Activated T-cell treated with anti-CD3 and anti-CD28 coated beads, Interleukin-2, amount 50 U/mL, for 24 hours (primary cell): ENCODE measurements at regions not wholly inside any gene's neighbourhood (a gene's known extent, or its start where the extent isn't known, plus 50 kb on each side); places are given as distances from the start of the nearest gene placed in this dataset.

Source experiments
- DNase-seq: peaks from one replicate; pipeline ENCODE4 v3.0.0-alpha.2; 2020
- H3K27ac Mint-ChIP-seq: 2 replicates; pipeline ENCODE4 v1.8.0; 2020; ENCODE audit warnings: mild to moderate bottlenecking, mixed read lengths
- H3K27me3 Mint-ChIP-seq: 2 replicates; pipeline ENCODE4 v1.8.0; 2020; ENCODE audit warnings: mixed read lengths
- H3K36me3 Mint-ChIP-seq: 2 replicates; pipeline ENCODE4 v1.8.0; 2020; ENCODE audit warnings: low read depth, mixed read lengths
- H3K4me1 Mint-ChIP-seq: 2 replicates; pipeline ENCODE4 v1.8.0; 2020; ENCODE audit warnings: low read depth, mixed read lengths
- H3K4me3 Mint-ChIP-seq: 2 replicates; pipeline ENCODE4 v1.8.0; 2020; ENCODE audit warnings: mild to moderate bottlenecking, moderate library complexity, mixed read lengths
- H3K9me3 Mint-ChIP-seq: 2 replicates; pipeline ENCODE4 v1.8.0; 2020; ENCODE audit warnings: mixed read lengths

- Mint-ChIP-seq H3K4me1 (no peaks in the 10 kb centered on the region), H3K9me3 (peaks cover 9% of the 10 kb centered on the region), H3K27ac (no peak overlapping the region), H3K27me3 (no peaks in the 10 kb centered on the region), H3K36me3 (no peaks in the 10 kb centered on the region), H3K4me3 (no peak overlapping the region)
- DNase-seq = no peak
These were observed 1095.2 kb downstream of the GRIK2 start for GRCh38 chr6:102488729-102489128.

GRCh38 chr6:102485480-102485879, 1092.0 kb downstream of the GRIK2 start:
- Mint-ChIP-seq H3K27me3 (no peaks in the 10 kb centered on the region), H3K9me3 (peaks cover 8% of the 10 kb centered on the region), H3K4me3 (no peak overlapping the region)

GRCh38 chr6:102474041-102474807, 1080.7 kb downstream of the GRIK2 start:
- Mint-ChIP-seq H3K27me3 (no peaks in the 10 kb centered on the region), H3K36me3 (no peaks in the 10 kb centered on the region), H3K27ac (no peak overlapping the region), H3K4me3 (no peak overlapping the region), H3K9me3 (peaks cover 3% of the 10 kb centered on the region), H3K4me1 (no peaks in the 10 kb centered on the region)
- no peak for DNase-seq

More at GRCh38 chr6:102485480-102485879, 1092.0 kb downstream of the GRIK2 start:
- Mint-ChIP-seq H3K27ac (no peak overlapping the region), H3K4me1 (no peaks in the 10 kb centered on the region), H3K36me3 (no peaks in the 10 kb centered on the region)
- DNase-seq = no peak

GRCh38 chr6:102458990-102459389, 1065.5 kb downstream of the GRIK2 start:
- Mint-ChIP-seq H3K4me1 (no peaks in the 10 kb centered on the region), H3K4me3 (no peak overlapping the region), H3K27ac (no peak overlapping the region), H3K9me3 (peaks cover 4% of the 10 kb centered on the region), H3K36me3 (no peaks in the 10 kb centered on the region), H3K27me3 (no peaks in the 10 kb centered on the region)
- no peak for DNase-seq

- DNase-seq = no peak
- Mint-ChIP-seq H3K27ac (no peak overlapping the region), H3K9me3 (peaks cover 2% of the 10 kb centered on the region), H3K36me3 (no peaks in the 10 kb centered on the region), H3K27me3 (no peaks in the 10 kb centered on the region), H3K4me1 (no peaks in the 10 kb centered on the region), H3K4me3 (no peak overlapping the region)
These were observed 1044.7 kb downstream of the GRIK2 start for GRCh38 chr6:102438171-102438570.

DNA sequence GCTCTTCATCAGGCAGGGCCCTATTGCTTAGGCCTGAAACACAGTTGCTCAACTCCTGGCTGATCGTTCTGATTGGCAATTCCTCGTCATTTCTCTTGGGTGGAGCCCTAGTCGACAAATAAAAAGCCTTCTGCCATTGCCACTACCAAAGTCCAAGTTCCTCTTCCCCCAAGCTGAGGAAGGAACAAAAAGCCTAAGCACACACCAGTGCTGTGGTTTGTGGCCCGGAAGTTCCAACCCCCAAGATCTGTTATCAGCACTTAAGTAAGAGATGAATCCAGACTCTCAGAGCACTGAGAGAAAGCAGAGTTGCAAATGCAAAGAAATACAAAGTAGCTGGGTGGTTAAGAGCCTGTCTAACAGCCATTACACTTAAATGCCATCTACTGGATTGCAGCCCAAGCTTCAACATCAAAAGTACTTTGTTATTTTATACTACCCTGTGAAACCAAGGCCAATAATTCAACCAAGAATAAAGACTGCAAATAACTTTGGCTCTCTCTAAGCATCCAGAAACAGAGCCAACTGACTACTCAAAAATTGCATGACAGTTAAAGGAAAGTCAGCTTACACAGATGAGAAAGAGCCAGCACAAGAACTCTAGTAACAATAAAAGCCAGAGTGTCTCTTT, 1024.0 kb downstream of the GRIK2 start:
- Mint-ChIP-seq H3K36me3 (no peaks in the 10 kb centered on the region), H3K4me1 (no peaks in the 10 kb centered on the region)
- no peak for DNase-seq

DNA sequence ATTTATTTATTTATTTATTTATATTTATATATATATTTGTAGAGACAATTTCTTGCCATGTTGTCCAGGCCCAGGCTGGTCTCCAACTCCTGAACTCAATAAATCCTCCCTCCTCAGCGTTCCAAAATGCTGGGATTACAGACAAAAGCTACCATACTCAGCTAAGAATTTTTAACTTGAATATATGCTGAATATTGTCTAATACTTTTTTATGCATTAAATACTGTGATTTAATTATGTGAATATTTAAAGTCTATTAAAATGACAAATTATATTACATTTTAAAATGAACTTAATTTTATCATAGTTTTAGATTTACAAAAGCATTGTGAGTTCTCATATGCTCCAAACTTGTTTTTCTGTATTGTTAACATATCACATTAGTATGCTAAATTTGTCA, 1022.4 kb downstream of the GRIK2 start:
- Mint-ChIP-seq H3K4me3 (no peak overlapping the region), H3K4me1 (no peaks in the 10 kb centered on the region), H3K9me3 (peaks cover 20% of the 10 kb centered on the region), H3K27me3 (no peaks in the 10 kb centered on the region), H3K27ac (no peak overlapping the region), H3K36me3 (no peaks in the 10 kb centered on the region)
- no peak for DNase-seq

More for the DNA sequence above, 1024.0 kb downstream of the GRIK2 start:
- Mint-ChIP-seq H3K9me3 (peaks cover 24% of the 10 kb centered on the region), H3K27ac (no peak overlapping the region), H3K4me3 (no peak overlapping the region), H3K27me3 (no peaks in the 10 kb centered on the region)

GRCh38 chr6:102411796-102412195, 1018.3 kb downstream of the GRIK2 start:
- H3K4me1 Mint-ChIP-seq = no peaks in the 10 kb centered on the region
- no peak overlapping the region for H3K4me3 Mint-ChIP-seq
- H3K36me3 Mint-ChIP-seq = no peaks in the 10 kb centered on the region
- H3K27ac Mint-ChIP-seq = no peak overlapping the region
- DNase-seq = no peak
- peaks cover 6% of the 10 kb centered on the region for H3K9me3 Mint-ChIP-seq
- no peaks in the 10 kb centered on the region for H3K27me3 Mint-ChIP-seq

DNA sequence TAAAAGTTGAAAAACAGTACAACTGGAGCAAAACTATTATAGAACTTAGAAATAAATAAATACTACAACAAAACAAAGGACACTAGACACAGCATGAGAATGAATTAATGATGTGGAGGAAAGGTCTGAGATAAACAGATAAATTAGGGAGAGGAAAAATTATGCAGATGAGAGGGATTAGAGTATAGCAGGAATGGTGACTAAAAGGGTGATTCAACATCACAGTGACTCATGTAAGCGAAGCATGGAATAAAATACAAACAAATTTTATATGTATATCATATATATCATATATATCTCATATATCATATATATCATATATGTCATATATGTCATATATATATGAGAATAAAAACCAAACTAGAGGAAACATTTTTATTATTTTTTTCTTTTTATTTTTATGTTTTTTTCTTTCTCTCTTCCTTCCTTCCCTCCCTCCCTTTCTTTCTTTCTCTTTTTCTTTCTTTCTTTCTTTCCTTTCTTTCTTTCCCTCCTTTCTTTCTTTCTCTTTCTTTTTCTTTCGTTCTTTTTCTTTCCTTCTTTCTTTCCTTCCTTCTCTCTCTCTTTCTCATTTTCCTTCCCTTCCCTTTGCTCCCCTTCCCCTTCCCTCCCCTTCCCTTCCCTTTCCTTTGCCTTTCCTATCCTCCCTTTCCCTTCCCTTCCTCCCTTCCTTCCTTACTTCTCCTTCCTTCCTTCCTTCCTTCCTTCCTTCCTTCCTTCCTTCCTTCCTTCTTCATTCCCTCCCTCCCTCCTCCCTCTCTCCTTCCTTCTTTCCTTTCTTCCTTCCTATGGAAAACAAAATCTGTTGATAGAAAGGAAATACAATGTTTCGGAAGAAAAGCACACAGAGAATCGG, 1014.6 kb downstream of the GRIK2 start:
- Mint-ChIP-seq H3K4me3 (no peak overlapping the region), H3K27ac (no peak overlapping the region), H3K9me3 (peaks cover 8% of the 10 kb centered on the region), H3K27me3 (no peaks in the 10 kb centered on the region), H3K4me1 (no peaks in the 10 kb centered on the region), H3K36me3 (no peaks in the 10 kb centered on the region)
- no peak for DNase-seq

DNA sequence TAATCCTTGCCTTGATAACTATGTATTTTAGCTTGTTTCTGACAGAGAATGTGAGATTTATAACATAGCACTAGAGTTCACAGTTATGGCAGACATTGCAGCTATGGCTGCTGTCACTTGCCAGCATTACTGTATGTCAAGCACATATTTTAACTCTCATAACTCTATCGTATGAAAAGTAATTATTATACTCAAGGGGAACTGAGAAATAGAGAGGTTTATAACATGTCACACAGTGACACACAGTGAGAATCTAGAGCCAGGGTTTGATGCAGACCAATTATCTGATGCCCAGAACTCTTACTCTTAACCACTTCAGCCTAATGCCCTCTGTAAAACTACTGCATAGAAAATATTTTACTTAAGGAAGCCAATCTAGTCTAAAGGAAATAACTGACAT, 1012.4 kb downstream of the GRIK2 start:
- Mint-ChIP-seq H3K27me3 (no peaks in the 10 kb centered on the region), H3K9me3 (peaks cover 7% of the 10 kb centered on the region), H3K4me1 (no peaks in the 10 kb centered on the region), H3K36me3 (no peaks in the 10 kb centered on the region), H3K27ac (no peak overlapping the region), H3K4me3 (no peak overlapping the region)
- no peak for DNase-seq

DNA sequence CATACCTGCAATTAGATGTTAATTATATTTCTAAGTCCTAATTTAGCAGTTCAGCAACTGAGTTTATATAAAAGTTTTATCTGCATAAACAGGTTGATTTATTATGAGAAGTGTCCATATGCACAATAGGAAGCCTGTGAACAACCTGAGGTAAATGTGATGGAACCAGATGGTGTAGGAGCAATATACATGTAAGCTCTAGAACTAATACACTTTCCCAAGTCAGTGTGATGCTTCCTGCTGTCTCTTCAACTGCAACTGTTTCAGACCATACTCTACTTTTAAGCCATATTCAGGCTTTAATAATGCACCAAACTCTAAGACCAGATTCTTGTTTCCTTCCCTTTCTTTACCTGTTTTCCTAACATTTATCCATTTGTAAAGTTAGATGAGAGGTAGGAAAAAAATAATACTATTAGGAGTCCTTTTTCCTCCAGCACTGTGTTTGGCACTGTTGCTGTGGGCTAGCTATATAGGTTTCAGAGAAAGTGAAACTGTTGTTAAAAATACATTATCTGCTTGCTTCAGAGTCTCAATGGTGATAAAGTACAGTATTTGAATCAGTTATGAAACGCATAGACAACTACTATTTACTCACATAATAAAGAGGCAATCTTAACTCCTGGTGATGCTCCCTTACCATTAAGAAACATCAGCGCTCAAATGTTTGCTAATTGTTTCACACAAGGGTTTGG, 1009.3 kb downstream of the GRIK2 start:
- no peak overlapping the region for H3K27ac Mint-ChIP-seq

GRCh38 chr6:102398788-102399390, 1005.4 kb downstream of the GRIK2 start:
- no peaks in the 10 kb centered on the region for H3K4me1 Mint-ChIP-seq

More for the DNA sequence above, 1009.3 kb downstream of the GRIK2 start:
- Mint-ChIP-seq H3K36me3 (no peaks in the 10 kb centered on the region), H3K4me3 (no peak overlapping the region), H3K9me3 (peaks cover 9% of the 10 kb centered on the region), H3K27me3 (no peaks in the 10 kb centered on the region), H3K4me1 (no peaks in the 10 kb centered on the region)
- DNase-seq = no peak

DNA sequence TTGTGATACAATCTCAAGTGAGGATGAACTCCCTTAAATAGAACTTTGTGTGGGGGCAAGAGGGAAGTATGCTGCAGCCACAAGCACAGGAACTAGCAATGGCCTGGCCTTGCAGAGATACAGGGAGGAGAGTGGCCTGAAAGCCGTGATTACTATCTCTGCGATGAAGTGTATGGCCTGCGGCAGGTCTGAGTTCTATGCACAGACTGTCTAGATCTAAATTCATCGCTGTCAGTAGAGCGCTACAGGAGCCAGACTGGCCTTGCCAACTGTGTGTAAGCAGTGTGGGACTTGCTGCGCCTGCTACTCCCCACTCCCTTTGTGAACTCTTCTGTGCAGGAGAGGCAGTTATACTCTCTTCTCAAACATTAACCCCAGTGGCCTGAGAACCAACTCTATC, 997.0 kb downstream of the GRIK2 start:
- no peak for DNase-seq
- Mint-ChIP-seq H3K27me3 (no peaks in the 10 kb centered on the region), H3K4me3 (no peak overlapping the region), H3K36me3 (no peaks in the 10 kb centered on the region), H3K9me3 (peaks cover 20% of the 10 kb centered on the region), H3K27ac (no peak overlapping the region), H3K4me1 (no peaks in the 10 kb centered on the region)

More at GRCh38 chr6:102398788-102399390, 1005.4 kb downstream of the GRIK2 start:
- Mint-ChIP-seq H3K27ac (no peak overlapping the region), H3K36me3 (no peaks in the 10 kb centered on the region), H3K9me3 (peaks cover 10% of the 10 kb centered on the region), H3K4me3 (no peak overlapping the region), H3K27me3 (no peaks in the 10 kb centered on the region)
- no peak for DNase-seq

DNA sequence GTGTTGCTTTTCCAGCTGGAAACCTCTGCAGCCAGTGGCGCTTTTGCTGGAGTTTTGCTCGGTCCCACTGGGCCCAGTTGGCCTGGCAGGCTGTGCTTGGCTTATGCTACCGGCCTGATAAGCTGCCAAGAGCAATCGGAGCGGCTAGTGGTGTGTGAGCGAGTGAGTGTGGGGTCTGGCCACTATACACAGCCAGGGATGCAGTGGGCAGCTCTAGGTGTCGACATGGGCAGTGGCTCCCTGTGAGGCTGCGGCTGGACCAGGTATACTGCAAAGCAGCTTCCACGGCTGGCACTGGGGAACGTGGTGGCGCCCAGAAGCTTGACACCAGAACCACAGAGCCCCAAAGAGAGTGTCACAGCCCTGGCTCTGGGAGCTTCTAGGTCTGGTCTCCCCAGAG, 996.5 kb downstream of the GRIK2 start:
- Mint-ChIP-seq H3K4me1 (no peaks in the 10 kb centered on the region), H3K4me3 (no peak overlapping the region), H3K36me3 (no peaks in the 10 kb centered on the region), H3K27me3 (no peaks in the 10 kb centered on the region), H3K27ac (no peak overlapping the region), H3K9me3 (peaks cover 20% of the 10 kb centered on the region)
- no peak for DNase-seq
